EL (cell line): ENCODE measurements at regions not wholly inside any gene's neighbourhood (a gene's known extent, or its start where the extent isn't known, plus 50 kb on each side); places are given as distances from the start of the nearest gene placed in this dataset.
"Not testable (repeated sequence)": the region's sequence is repeated elsewhere in the genome, so short reads cannot be mapped to it uniquely, and the experiment has no call there.

ENCODE experiments used
- DNase-seq: peaks from one replicate; pipeline ENCODE4 v3.0.0-alpha.2; 2016

- DNase-seq = no peak
Observed at GRCh38 chr4:116101321-116101720, 984.1 kb downstream of the TRAM1L1 start.

GRCh38 chr4:116099596-116099995 lies 985.8 kb downstream of the TRAM1L1 start:
- DNase-seq = no peak

- DNase-seq = not testable (repeated sequence)
Observed at GRCh38 chr4:116097353-116097752, 983.9 kb upstream of the NDST4 start.

GRCh38 chr4:116092961-116093360 lies 979.5 kb upstream of the NDST4 start:
- no peak for DNase-seq

GRCh38 chr4:116088771-116089170 lies 975.4 kb upstream of the NDST4 start:
- DNase-seq = no peak

- no peak for DNase-seq
Observed at GRCh38 chr4:116082808-116083366, 969.5 kb upstream of the NDST4 start.

GRCh38 chr4:116073051-116073450 lies 959.6 kb upstream of the NDST4 start:
- DNase-seq = no peak

GRCh38 chr4:116070283-116070682 lies 956.9 kb upstream of the NDST4 start:
- DNase-seq = no peak

GRCh38 chr4:116066711-116067245 lies 953.4 kb upstream of the NDST4 start:
- DNase-seq = no peak

- no peak for DNase-seq
Observed at GRCh38 chr4:116064331-116064730, 950.9 kb upstream of the NDST4 start.

- DNase-seq = no peak
Observed at GRCh38 chr4:116059361-116059760, 945.9 kb upstream of the NDST4 start.

- DNase-seq = no peak
Observed at GRCh38 chr4:116058129-116058528, 944.7 kb upstream of the NDST4 start.

GRCh38 chr4:116055857-116056827 lies 942.7 kb upstream of the NDST4 start:
- no peak for DNase-seq

GRCh38 chr4:116027311-116027710 lies 913.9 kb upstream of the NDST4 start:
- DNase-seq = no peak

GRCh38 chr4:116024954-116025708 lies 911.7 kb upstream of the NDST4 start:
- DNase-seq = no peak

GRCh38 chr4:116023049-116023448 lies 909.6 kb upstream of the NDST4 start:
- DNase-seq = no peak

GRCh38 chr4:116020141-116020722 lies 906.8 kb upstream of the NDST4 start:
- no peak for DNase-seq

- no peak for DNase-seq
Observed at GRCh38 chr4:116018831-116019230, 905.4 kb upstream of the NDST4 start.

GRCh38 chr4:116016201-116016600 lies 902.8 kb upstream of the NDST4 start:
- DNase-seq = peak; percentile 22

GRCh38 chr4:116015549-116015948 lies 902.1 kb upstream of the NDST4 start:
- no peak for DNase-seq

GRCh38 chr4:116015062-116015461 lies 901.6 kb upstream of the NDST4 start:
- no peak for DNase-seq

- no peak for DNase-seq
Observed at GRCh38 chr4:116010923-116011322, 897.5 kb upstream of the NDST4 start.

- DNase-seq = no peak
Observed at GRCh38 chr4:116005806-116006088, 892.3 kb upstream of the NDST4 start.
